ENCODE measurements at regions not wholly inside any gene's neighbourhood (a gene's known extent, or its start where the extent isn't known, plus 50 kb on each side); places are given as distances from the start of the nearest gene placed in this dataset.

DNA sequence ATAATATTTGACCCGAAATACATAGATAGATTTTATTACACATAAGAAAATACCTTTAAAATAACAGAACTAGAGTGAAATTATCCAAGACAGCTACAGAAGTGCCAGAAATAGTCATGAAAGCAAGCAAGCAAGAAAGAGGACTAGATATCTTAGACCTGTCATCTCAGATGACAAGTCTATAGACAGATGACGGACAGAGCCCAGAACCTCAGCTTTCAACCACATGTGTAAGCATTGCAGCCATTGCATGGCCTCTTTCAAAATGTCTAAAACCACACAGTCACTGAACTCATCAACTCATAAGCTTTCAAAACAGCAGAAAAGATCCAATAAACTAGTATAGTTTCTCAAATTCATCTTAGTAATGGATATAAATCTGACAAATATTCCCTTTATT is 59.8 kb upstream of the FHIT start:
- no peak for FAIRE-seq

- FAIRE-seq = no peak
These were observed 64.6 kb upstream of the FHIT start for GRCh38 chr3:61315871-61316270.

DNA sequence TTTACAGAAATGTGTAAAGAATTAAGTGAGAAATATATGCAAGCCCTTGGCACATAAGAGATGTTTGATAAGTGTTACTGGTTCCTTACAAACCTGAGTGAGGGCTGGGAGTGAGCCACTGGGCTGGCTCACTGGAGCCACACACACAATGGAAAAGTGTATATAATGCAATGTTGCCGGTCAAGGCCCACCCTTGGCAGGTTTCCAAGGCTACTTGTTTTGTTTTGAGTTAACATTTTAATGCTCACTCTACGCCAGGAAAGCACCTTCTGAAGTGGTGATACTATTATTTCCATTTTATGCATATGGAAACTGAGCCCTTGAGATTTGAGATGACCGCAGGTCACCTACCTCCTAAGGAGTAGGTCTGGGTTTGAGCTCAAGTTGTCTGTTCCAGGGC is 71.8 kb upstream of the FHIT start:
- no peak for FAIRE-seq

DNA sequence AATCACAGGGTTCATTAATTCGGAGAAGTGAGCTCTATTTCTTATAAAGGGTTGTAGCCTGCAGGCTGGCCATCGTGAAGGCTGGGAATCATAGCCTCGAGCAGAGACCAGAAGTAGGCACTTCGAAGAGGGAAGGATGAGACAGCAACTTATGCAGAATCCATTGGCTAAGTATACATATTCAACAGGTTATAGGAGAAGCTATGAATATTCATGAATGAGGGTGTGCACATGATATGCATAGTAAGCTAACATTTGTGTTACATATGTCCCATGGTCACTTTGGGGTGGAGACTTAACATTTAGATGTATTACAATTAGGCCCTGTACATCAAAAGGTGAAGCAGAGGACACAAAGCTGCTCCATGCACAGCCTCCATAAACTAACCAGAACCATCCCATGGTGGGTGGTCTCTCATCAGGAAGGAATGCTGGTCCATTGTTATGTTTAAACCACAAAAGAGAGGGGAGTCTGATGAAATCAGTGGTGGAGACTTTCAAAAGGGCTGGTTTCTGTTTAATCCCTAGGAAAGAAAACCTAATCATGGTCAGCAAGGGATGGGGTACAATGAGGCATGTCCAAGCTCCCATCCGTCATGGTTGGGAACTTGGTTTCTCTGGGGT is 80.8 kb upstream of the FHIT start:
- no peak for FAIRE-seq

DNA sequence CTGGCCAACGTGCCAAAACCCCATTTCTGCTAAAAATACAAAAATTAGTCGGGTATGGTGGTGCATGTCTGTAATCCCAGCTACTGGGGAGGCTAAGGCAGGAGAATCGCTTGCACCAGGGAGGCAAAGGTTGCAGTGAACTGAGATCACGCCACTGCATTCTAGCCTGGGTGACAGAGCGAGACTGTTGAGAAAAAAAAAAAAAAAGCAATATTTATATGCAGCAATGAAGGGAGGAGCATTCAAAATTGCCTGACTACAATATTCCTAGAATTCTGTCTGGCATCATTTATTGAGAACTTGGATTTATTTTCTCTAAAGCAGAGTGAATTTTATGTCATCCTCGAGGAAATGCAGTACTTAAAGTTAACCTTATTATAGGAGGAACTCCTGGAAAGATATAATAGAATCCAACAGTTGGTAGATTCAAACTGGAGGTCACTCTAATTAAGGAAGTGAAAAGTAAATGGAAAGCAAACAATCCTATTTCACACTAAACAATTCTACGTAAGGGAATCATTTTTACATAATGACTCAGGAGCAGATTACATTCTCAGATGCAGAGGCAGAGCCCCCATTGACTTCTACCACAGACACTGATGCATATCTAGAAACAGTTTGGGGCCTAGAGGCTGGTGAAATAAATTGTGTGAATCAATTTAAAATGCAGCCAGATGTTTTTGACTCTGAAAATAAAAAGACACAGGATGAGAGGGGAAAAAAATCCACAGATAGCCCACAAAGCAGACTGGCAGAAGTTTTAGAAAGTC is 82.1 kb upstream of the FHIT start:
- no peak for FAIRE-seq

- no peak for FAIRE-seq
These were observed 83.5 kb upstream of the FHIT start for GRCh38 chr3:61334783-61335182.

DNA sequence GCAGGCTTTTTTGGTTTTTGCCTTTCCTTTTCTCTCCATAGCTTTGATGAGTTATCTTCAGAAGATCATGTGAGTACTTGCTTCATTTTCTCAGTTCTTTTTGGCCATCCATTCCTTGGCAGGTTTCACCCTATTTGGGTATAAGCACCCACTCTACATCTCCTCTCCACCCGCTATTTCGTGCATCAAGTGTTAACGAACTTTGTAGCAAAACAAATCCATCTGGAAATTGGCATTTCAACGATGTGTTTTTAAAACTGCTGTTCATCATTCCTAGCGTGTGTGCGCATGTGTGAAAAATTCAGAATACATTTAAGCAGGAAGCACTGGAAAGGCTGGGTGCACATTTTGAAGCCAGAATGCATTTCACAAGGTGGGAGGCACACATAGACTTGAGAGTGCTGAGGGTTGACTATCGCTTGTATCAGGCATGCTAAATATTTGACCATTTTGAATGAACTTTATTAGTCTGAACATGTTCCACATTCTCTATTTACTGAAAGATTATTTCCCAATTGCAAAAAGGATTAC is 89.7 kb upstream of the FHIT start:
- no peak for FAIRE-seq

GRCh38 chr3:61343543-61343942 is 92.3 kb upstream of the FHIT start:
- FAIRE-seq = no peak

- no peak for FAIRE-seq
These were observed 93.8 kb upstream of the FHIT start for GRCh38 chr3:61345020-61345419.

DNA sequence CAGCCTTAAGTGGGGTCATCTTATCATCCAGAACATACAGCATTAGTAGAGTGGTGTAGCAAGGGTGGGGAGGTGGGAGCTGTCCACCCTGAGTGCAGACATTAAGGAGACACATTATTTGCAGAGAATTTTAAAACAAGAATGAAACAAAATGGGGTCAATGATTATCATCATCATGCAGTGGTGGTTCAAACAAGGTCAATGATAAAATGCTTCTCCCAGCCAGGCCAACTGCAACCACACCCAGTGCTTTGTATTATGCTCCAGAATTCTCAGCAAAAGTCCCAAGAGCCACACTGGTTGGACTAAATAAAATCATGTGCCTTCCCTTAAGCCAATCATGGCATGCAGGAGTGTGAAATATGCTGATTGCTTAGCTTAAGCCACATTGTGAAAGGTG is 96.7 kb upstream of the FHIT start:
- FAIRE-seq = no peak

DNA sequence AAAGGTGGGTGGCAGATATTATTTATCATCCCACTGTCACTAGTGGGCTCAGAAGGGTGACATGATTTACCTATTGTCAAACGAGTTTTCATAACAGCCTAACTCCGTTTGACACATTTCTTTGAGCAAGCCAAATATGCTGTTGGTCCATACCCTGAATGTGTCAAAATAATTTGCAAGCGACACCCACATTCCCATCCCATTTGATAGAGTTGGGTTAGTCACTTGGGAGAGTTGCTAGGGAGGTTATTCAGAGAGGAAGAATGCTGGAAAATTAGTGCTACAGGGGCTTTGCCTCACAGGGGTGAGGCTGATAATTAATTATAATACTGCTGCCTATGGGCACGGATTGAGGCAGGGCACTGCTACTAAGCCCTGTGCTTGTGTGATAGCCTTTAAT is 98.5 kb upstream of the FHIT start:
- no peak for FAIRE-seq

DNA sequence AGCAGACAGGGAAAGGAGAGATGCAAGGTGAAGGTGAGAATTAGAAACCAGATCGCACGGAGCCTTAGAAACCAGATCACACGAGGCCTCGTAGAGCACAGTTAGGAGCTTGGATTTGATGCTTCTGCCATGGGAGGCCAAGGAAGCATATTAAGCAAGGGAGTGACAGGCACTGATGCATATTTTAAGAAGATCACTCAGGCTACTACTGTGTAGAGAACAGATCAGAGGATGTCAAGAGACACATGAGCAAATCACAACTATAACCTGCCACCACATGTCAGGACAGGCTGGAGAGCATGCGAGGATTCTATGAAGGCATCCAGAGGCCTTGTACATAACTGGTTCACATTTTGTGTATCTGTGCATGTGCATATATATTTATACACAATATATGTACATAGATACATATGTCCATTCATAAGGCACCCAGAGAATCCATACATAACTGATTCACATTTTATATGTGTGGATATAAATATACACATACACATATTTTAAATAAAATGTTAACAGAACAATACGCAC is 99.6 kb upstream of the FHIT start:
- no peak for FAIRE-seq

GRCh38 chr3:61352306-61352705 is 101.1 kb upstream of the FHIT start:
- FAIRE-seq = no peak

DNA sequence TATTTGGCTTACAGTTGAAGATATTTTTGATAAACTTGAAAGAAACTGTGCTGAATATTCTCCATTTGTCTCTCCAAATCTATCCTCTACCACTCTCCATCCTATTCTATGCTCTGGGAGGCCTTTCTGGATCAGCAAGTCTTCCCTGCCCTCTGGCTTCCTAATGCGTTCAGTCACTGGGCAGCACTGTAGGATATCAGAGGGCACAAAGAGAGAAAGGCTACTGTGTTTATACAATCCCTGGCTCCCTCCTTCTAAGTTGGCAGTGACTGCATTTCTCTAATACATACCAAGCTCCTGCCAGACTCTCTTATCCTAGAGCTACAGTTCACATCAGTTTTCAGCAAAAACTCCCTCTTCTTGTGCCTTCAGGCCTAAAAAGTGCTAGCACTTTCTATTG is 102.1 kb upstream of the FHIT start:
- no peak for FAIRE-seq

DNA sequence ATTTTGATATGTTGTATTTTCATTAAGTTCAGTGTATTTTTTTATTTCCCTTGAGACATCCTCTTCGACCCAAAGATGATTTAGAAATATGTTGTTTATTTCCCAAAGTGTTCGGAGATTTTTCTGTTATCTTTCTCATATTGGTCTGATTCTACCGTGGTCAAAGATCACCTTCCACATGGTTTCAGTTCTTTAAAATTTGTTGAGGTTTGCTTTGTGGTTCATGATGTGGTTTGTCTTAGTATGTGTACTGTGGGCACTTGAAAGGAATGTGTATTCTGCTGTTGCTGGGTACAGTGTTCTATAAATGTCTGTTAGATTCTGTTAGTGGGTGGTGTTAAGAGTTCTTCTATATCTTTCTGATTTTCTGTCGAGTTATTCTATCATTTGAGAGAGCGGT is 103.4 kb upstream of the FHIT start:
- no peak for FAIRE-seq

DNA sequence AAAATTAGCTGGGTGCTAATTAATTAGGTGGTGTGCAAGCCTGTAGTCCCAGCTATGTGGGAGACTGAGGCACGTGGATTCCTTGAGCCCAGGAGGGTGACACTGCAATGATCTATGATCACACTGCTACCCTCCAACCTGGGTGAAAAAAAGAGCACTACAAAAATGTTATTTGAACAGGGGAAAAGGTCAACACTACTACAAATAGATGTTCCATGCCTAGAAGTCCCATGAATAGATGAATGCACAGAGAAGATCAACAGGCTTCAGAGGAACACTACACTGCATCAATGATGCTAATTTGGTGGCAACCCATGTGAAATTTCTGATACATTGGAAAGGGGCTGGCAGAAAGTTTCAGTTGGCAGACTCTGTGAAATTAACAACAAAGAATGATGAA is 105.4 kb upstream of the FHIT start:
- no peak for FAIRE-seq

GRCh38 chr3:61357902-61358301 is 106.7 kb upstream of the FHIT start:
- no peak for FAIRE-seq

DNA sequence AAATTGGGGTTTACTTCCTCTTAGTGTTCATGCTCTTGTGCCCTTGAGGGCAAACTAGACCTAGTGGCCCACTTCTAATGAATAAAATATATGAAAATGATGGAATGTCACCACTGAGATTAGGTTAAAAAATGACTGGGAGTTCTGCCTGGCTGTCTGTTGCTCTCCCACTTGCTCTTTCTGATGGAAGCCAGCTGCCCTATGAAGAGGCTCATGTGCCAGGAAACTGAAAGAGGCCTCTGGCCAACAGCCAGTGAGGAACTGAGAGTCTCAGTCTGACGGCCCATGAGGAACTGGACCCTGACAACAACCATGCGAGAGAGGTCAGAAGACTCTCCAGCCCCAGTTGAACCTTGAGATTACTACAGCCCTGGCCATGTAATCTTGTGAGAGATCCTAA is 107.1 kb upstream of the FHIT start:
- FAIRE-seq = no peak

- no peak for FAIRE-seq
These were observed 109.2 kb upstream of the FHIT start for GRCh38 chr3:61360297-61360965.

DNA sequence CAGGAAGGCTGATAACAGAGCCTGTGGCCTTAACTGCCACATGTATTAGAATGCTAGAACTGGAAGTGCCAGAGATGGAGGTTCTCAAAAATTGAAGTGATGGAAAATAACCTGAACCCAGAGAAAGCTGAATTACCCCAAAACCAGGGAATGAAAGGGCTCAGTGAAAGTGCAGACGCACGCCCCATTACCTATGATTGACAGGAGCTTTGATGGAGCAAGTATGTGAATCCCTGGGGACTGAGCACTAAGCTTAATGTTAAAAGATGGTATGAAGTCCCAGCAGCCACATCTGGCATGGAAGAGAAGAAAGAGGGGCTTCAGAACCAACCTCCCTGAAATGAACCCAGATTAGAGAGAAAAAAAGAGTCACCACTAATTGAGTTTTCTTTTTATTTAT is 118.4 kb upstream of the FHIT start:
- FAIRE-seq = no peak

GRCh38 chr3:61371123-61371522 is 119.9 kb upstream of the FHIT start:
- no peak for FAIRE-seq

DNA sequence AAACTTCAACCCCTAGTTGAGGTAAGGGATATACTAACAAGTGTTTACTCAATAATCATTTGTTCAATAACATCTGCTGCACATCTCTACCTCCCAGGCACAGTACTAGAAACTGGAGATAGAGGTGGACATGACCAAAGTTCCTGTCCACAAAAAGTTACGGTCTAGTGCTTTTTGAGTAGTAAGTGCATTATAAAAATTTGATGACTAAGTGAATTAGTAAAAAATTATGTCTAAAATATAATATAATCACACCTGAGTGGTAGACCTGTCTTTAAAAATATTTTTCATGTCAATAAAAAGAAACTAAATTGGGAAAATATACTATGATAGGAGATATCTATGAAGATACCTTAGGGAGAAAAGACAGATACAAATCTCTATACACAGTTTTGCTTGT is 121.5 kb upstream of the FHIT start:
- no peak for FAIRE-seq

DNA sequence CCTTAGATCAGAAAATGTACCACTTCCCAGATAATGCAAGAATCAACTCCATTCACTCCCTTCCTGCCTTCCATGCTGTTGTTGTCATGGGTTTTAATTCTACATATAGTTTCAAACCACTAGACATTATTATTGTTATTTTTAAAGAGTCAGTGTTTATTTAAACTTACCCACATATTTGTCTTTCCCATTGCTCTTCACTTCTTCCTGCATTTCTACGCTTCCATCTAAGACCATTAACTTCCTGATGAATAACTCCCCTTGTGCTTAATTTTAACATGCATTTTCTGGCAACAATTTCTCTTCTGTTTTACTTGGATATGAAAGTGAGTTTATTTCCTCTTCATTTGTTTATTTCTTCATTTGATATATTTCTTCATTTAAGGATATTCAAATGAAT is 127.1 kb upstream of the FHIT start:
- FAIRE-seq = no peak

Measured in colon (tissue), 2 donors.